GM18517 (cell line): ENCODE measurements at regions not wholly inside any gene's neighbourhood (a gene's known extent, or its start where the extent isn't known, plus 50 kb on each side); places are given as distances from the start of the nearest gene placed in this dataset.
A peak's percentile ranks its signal among the peaks of the same experiment; 100 is the strongest.
"Not testable (repeated sequence)": the region's sequence is repeated elsewhere in the genome, so short reads cannot be mapped to it uniquely, and the experiment has no call there.

Source experiments
- ATAC-seq: cut with Tn5 transposase; IDR thresholded peaks from one replicate; pipeline ENCODE4 v1.9.1; 2021; ENCODE audit warnings: mild to moderate bottlenecking, moderate library complexity; ENCODE audit not compliant: unreplicated experiment

DNA sequence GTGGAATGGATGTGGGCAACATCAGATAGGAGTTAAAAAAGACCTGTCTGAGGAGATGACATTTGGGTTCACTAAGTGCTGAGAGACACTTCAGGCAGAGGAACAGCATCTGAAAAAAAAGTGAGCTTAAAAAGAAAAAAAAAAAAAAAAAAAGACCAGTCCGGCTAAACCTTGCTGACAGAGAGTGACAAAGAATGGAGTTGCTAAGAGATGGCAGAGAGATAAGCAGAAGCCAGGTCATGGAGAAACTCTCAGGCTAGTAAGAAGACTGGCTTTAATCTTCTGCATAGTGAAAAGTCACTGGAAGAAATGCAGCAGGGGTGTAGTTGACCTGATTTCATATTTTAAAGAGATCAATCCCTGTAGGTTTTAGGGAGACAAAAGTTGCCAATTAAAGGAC, 711.1 kb upstream of the SEMA3D start:
- no peak for ATAC-seq

DNA sequence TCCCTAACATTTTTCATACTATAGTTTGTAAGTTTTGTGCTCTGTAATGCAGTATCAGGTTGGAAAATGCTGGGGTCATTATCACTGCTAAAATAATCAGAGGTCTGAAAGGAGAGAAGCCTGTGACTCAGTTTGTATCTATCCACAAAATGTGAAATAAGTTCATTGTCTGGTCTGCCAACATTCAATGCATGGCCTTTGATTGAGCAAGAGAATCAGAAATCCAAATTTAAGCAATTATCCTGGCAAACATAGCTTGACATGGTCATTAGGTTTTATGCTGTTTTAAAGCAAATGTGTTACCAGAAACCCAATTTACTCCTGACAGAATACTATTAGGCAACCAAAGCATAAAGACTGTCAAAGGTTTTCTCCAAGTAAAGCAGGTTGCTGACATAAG, 709.7 kb upstream of the SEMA3D start:
- no peak for ATAC-seq

DNA sequence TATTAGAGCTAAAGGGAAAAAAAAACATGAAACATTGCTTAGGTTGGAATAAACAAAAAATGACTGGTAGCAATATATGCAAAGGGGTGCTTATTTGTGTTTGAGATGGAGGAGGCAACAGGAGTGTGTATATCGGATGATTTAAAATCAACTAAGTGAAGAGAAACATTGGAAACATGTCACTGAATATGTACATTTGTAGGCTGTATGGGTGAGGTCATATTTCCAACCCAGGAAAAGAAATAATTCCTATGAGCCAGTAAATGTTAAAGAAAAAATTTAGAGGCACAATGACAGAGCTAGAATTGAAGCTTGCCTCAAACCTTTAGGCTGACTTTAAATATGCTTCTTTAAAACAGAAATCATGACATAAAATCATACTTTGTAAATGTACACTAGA, 709.0 kb upstream of the SEMA3D start:
- no peak for ATAC-seq

DNA sequence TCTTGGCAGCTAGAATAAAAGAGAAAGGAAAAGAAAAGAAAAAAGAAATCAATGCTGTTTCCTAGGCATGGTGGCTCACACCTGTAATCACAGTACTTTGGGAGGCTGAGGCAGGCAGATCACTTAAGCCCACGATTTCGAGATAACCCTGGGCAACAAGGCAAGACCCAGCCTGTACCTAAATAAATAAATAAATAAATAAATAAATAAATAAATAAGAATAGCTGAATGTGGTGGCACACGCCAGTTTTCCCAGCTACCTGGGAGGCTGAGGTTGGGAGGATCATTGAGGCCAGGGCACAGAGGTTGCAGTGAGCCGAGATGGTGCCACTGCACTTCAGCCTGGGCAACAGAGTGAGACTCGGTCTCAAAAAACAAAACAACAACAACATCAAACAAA, 705.0 kb upstream of the SEMA3D start:
- ATAC-seq: not testable (repeated sequence)

DNA sequence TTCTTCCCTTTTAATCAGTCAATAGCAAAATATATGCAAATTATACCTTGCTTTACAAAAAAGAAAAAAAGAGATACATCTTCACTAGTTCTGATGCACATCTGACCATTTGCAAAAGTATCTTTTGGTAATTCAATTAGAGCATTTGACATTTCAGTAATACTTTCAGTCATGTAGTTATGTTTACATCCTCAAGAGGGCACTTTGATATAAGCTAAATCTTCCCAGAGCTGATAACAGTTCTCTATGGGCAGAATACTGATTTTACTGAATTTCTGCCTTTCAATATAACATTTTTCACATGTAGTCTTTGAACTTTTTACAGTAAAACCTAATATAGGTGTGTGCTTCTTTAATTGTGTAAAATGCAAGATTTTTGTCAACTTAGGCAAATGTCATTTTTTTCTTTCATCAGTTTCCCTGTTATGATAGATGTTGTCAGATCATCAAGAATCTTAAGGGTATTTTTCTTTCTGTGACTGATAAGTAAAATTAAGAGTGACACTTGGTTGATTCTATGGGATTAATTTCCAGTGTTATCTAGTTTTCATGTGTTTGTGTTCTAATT, 703.5 kb upstream of the SEMA3D start:
- ATAC-seq: peak; percentile 76

DNA sequence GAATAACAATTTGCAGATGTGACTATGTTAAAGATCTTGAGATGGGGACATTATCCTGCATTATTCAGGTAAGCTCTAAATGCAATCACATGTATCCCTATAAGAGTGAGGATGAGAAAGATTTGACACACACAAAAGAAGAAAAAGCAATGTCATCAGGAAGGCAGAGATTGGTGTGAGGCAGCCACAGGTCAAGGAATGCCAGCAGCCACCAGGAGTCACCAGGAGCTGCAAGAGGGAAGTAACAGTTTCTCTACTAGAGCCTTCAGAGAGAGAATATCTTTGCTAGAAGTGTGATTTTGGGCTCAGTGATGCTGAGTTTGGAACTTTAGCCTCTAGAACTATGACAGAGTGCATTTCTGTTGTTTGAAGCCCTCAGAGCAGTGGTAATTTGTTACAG, 700.3 kb upstream of the SEMA3D start:
- ATAC-seq: no peak

DNA sequence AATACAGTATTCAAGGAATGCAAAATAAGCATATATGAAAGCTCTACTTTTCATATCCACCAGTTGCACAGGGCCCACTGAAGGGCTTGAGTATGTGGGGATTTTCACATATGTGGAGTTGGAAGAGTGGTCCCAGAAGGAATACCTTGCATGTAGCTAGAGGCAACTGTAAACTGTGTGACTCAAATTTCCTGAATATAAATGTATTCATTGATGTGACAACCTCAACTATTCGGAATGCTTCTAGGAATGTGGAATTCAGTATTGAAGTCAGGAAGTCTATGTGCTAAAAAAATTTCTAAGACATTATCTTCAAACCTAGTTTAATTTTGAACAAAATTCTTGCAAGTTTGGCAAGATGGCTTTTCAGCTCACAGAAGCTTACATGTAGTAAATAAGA, 695.5 kb upstream of the SEMA3D start:
- no peak for ATAC-seq

DNA sequence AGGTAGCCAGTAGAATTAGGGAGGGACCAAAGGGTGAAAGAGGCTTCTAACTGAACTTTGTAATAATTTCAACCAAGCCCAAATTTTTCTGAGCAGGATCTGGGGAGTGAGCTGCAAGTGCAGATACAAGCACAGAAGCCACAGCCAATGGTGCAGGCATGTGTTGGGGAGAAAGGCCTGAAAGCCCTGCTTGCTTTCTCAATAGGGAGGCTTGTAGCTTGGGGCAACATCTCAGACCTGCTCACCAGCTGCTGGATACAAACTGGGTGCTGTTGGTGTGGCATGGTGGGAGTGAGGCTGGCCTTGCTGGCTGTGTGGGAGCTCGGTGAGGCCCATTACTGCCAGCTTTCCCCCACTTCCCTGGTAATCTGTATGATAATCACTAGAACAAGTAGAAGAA, 688.5 kb upstream of the SEMA3D start:
- no peak for ATAC-seq

DNA sequence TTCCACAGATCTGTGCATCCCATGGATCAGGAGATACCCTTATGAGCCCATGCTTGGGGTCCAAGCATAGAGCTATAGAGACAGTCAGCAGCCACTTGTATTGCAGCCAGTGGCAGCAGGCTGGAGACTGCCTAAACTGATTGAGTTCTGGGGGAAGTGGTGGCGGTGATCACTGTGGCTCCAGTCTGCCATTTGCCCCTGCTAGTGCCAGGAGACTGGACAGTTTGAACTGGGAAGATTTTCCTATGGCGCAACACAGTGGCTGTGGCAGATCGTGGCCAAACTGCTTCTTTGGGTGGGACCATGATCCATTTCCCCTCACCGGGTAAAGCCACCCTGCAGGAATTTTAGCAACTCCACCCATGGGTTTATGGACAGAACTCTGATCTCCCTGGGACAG, 679.7 kb upstream of the SEMA3D start:
- ATAC-seq: no peak

DNA sequence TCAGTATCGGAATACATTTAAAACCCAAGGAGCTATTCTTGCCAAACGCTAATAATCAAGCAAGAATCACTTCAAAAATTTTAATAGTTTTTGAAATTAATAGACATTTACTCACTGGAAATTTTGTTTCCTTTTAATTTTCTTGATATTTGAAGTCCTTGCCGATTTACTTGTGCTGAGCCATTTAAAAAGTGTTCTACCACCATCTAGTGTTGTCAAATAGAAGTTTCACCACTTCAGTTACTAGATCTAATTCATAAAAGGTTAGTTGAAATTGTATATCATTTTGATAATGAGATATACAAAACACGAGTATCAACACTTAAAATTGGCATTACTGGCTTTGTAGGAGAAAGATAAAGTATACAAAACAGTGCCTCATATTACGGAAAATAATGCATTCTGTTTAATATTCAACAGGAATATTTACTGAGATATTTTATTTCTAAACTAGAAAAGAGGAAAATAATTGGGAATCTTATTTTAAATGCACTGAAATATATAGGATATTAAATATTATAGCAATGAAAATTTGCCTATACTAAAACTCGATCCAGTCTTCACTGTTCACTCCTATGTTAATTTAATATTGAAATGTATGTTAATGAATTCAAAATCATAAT, 664.8 kb upstream of the SEMA3D start:
- no peak for ATAC-seq

DNA sequence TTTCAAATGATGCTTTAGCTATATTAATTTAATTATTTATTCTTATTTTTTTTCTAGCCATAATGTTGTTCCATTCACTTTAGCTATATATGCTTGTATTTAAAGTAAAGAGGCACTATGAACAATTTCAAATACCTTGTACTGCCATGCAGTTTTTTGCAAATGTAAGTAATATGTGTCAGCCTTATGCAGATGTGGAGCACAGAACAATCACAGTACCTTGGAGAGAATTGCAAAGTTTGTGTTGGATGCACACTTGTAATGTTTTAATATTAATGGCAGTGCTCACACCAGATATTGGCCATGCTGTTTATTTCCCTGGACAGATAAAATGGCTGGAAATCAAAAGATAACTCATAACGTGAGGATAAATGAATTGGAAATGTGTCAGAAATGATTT, 663.5 kb upstream of the SEMA3D start:
- ATAC-seq: no peak

DNA sequence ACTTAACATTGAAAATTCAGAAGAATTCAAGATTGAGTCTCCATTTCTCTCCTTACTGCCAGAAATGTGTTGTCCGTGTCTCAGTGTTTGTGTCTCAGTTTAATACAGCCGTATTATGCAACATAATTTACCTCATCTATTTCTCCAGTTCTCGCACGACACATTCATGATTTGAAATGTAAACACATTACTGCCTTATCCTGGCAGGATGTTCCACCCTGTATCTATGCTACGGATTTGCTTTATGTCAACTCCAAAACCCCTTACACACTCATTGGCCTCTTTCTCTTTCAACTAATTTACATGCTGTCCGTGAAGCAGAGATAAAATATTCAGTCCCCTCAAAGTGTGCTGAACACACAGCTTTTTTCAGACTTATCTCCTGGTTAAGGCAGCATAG, 653.7 kb upstream of the SEMA3D start:
- no peak for ATAC-seq

DNA sequence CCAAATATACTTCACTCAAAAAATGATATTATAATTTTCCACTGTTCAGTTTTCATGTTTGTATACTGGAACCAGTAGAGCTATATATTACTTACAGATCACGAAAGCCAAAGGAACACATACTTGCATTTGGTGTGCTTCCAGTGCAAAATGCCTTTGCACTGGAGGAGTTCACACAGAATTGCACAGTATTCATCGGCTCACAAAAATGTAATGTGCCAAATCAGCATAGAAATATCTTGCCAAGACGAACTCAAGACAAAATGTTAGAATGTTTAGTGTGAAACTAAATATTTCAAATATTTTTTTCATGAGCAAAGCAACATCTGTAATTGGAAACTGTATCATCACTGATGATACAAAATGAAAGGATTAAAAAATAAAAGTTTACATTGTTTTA, 646.2 kb upstream of the SEMA3D start:
- ATAC-seq: no peak

DNA sequence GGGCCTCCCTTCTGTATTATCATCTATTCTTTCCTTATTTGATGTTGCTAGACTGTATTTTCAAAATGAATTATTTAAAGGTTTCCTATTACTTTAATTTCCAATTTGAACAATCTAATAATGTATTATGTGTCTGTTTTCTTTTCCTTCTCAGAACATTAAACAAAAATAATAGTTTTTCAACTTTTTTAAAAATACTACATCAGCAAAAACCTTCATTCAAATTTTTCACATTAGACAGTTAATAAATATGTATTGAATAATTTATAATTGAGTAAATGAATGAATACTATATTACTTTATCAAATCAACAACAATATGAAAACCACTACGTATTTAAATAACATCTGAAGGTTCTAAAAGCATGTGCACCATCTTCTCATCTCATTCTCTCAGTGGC, 644.1 kb upstream of the SEMA3D start:
- no peak for ATAC-seq

DNA sequence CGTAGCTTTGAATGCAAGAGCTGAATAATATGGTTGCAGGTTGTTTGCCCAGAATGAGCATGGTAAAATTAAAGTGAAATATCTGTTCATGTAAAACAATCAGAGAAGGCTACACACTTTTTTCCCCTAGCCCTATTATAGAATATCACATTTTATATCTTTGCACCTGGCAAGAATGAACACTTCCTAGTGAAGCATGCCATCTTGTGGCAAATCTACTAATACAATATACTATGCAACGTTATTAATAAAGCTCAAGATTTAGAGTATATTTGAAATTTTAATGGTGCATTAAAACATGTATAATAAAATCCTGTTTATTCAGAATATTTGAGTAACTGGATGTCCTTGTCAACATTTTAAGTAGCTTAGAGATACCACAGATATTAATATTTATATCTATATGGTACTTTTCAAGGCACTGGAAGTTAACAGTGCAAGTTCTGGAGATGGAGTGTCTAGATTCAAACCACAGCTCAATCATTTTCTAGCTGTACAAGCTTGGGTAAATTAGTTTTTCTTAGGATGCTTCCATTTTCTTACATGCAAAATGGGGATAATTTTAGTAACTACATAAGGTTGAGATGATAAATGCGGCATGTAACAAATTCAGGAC, 643.1 kb upstream of the SEMA3D start:
- no peak for ATAC-seq

DNA sequence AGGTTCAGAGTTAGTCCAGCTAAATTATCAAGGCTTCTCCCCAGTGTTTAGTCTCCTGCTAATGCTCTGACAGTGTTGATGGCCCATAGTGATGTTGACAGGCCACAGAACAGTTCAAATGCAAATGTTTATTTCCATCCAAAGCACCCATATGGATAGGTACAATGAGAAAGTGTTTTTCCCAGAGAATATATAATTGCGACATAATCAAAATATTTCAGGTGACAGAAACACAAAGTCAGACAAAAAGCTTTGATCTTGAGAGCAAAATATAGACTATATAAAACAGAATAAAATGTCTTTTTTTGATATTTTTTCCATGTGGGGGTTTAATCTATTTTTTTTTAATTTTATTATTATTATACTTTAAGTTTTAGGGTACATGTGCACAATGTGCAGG, 642.3 kb upstream of the SEMA3D start:
- no peak for ATAC-seq

DNA sequence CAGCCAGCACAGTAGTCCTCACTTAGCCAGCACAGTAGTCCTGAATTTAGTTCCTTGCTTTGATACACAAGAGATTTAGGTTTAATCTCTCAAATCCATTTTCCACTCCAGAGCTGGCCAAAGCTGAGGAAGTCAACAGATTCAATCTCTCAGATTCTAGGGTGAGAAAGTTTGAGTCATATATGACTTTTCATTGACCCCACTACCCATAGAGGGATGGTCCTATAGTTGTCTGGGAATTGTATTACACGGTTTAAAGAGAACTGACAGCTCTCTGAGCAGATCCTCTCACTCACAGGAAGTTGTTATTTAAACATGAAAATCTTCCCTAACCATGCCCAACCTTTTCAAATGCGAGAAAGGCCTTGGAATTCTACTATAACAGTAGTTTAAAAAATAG, 641.8 kb upstream of the SEMA3D start:
- ATAC-seq: no peak

DNA sequence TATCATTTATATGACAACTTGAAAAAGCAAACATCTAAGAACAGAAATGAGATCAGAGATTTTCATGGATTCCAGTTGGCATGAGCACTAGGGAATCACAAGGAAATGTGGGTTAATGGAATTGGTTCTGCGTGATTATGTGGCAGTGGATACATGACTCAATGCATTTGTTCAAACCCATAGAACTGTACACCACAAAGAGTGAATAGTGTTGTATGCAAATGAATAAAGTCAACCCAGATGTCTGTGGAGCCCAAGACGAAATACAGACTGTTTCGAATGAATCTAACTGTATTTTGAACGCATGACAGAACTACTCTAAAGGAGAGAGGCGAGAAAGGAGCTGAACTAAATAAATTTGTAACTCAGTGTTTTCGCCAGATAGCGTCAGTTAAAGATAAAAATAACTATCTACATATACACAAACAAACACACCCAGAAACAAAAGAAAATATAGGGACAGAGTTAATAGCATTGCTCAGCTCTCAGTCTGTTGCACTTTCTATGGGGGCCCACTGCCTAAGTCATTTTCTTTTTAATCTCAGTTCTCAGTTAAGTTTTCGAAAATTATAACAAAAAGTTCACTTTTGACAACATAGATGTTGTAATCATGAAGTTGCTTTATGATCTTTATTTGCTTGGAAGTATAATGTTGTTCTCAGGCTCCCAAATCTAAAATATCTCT, 636.7 kb upstream of the SEMA3D start:
- no peak for ATAC-seq

DNA sequence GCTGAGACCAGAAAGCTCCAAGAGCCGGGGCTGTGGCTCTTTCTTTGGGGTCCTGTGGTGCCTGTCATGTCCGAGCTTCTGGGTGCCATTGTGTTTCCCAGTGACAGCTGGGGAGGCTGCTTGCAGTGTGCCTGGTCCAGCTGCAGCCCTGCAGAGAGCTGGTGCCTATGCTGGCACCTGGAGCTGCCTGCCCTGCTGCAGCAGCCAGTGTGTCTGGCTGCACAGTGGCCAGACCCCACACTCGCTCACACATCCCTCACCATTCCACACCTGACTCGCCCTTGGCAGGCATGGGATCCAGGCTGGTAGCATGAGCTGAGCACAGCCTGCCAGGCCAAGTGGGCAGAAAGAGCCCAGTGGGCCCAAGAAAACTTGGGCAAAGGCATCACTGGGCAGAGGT, 635.1 kb upstream of the SEMA3D start:
- ATAC-seq: no peak

DNA sequence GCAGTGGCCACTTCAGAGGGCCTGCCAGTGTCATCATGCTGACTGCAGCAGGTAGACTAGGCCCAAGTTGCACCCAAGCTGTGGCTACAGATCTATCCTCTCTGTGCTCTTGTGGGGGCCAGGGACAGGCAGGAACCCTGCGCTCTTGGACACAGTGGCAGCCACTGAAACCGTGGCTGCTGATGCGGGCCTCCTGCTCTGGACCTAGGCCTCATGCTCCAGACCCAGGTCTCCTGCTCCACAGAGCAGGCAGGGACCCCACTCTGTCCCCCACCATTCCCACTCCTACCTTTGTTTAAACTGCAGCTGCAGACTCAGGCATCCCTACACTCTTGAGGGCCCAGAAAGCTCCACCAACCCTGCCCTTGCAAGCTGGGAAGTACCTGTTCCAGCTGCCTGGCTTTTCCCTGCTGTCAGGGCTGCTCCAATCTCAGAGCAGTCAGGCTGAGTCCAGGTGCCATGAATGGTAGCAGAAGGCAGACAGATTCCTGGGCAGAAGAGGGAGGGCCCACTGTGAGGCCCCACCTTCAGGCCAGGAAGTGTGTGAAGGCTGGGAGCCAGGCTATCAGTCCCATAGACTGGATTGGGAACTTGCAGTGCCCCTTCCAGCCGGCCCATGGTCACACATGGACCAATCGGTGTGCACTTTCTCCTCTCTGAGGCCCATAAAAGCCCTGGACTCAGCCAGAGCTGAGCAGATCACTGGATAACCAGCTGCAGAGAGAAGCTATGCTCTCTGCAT, 634.0 kb upstream of the SEMA3D start:
- ATAC-seq: no peak

DNA sequence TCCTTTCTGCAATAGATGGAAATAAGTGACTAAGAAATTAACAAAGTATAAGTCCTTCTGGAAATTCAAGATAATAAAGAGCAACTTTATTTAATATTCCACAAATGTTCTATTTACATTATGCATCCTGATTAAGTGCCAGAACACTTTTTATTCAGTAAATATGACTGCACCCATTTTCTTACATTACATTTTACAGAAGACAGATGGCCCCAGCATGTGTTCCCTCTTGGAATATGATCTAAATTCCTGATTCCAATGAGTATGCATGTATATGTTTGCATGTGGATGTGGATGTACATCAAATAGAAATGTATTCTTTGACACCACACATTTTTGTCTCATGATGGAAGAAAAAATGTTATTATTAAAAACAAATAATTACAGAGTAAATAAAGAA, 628.7 kb upstream of the SEMA3D start:
- ATAC-seq: no peak

DNA sequence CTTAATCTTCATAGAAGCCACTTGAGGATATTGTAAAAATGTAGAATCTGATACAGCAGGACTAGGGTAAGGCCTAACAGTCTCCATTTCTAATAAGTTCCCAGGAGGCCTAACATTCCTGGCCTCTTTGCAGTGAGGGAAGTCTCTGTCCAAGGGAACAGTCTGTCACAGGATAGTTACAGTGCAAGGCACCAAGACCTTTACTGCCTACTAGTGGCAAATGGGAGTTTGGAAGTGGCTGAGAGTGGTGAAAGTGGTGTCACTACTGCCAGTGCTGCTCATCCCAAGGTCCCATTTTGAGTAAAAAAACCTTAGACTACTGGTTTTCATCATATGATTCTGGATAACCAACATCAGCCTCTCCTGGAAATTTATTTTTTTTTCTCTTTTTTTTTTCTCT, 619.5 kb upstream of the SEMA3D start:
- ATAC-seq: no peak
